ENCODE measurements at regions not wholly inside any gene's neighbourhood (a gene's known extent, or its start where the extent isn't known, plus 50 kb on each side); places are given as distances from the start of the nearest gene placed in this dataset.

GRCh38 chr4:111693758-111694157 is 451.5 kb upstream of the FAM241A start:
- H3K27ac ChIP-seq = no peak overlapping the region
- TF ChIP-seq, protein P1, sequence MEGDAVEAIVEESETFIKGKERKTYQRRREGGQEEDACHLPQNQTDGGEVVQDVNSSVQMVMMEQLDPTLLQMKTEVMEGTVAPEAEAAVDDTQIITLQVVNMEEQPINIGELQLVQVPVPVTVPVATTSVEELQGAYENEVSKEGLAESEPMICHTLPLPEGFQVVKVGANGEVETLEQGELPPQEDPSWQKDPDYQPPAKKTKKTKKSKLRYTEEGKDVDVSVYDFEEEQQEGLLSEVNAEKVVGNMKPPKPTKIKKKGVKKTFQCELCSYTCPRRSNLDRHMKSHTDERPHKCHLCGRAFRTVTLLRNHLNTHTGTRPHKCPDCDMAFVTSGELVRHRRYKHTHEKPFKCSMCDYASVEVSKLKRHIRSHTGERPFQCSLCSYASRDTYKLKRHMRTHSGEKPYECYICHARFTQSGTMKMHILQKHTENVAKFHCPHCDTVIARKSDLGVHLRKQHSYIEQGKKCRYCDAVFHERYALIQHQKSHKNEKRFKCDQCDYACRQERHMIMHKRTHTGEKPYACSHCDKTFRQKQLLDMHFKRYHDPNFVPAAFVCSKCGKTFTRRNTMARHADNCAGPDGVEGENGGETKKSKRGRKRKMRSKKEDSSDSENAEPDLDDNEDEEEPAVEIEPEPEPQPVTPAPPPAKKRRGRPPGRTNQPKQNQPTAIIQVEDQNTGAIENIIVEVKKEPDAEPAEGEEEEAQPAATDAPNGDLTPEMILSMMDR (IDR thresholded peaks at IDR 0.05) = no peak
- H3K4me3 ChIP-seq = no peak overlapping the region
- no peak for FAIRE-seq
- ATAC-seq = no peak
- intact Hi-C loops (cut with DNase I) = no loop called here
- 44 to 60% methylated on average over 2 of the region's 2 CpGs for WGBS, 2 donors
- H3K27me3 ChIP-seq = peaks cover 0 to 7% (median 0%) of the 10 kb centered on the region in 4 donors
- H3K4me1 ChIP-seq = peaks cover 0 to 4% (median 3%) of the 10 kb centered on the region in 3 donors
- H3K9me3 ChIP-seq = no peaks in the 10 kb centered on the region
- no peaks in the 10 kb centered on the region for H3K36me3 ChIP-seq
- no peak for DNase-seq

DNA sequence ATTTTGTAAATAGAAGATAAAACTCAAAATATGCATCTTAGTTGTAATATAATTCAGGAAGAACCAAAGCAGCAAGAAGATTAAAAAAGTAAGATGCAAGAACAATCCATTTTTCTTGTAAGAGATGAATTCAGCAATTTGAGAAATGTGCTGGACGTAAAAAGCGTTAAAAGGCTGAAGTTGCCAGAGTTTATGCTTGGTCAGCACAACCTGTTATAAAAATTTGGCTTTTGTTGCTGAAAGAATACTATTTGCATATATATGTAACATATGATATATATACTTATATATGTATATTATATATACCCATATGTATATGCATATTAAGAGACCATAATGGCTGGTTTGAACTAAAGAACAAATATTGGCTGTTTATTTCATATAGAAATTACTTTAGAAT is 449.6 kb upstream of the FAM241A start:
- no peak for FAIRE-seq

GRCh38 chr4:111696505-111696904 is 448.7 kb upstream of the FAM241A start:
- no peak for ATAC-seq
- Histone ChIP-seq H3K36me3 (no peaks in the 10 kb centered on the region), H3K4me1 (no peaks in the 10 kb centered on the region), H3K9me3 (no peaks in the 10 kb centered on the region), H3K27ac (no peak overlapping the region), H3K27me3 (peaks cover 0 to 7% (median 0%) of the 10 kb centered on the region in 4 donors), H3K4me3 (no peak overlapping the region)
- intact Hi-C loops (cut with DNase I) = no loop called here
- 16 to 24% methylated on average over 2 of the region's 2 CpGs for WGBS, 2 donors
- DNase-seq = no peak
- TF ChIP-seq, protein P1 (IDR thresholded peaks at IDR 0.05) = no peak
- FAIRE-seq = no peak

More for the DNA sequence above, 449.6 kb upstream of the FAM241A start:
- WGBS, 2 donors = 82 to 98% methylated on average over 2 of the region's 2 CpGs
- Histone ChIP-seq H3K27me3 (peaks cover 0 to 7% (median 0%) of the 10 kb centered on the region in 4 donors), H3K4me1 (no peaks in the 10 kb centered on the region), H3K36me3 (no peaks in the 10 kb centered on the region), H3K9me3 (no peaks in the 10 kb centered on the region), H3K27ac (no peak overlapping the region), H3K4me3 (no peak overlapping the region)
- DNase-seq = no peak
- intact Hi-C loops (cut with DNase I) = no loop called here
- TF ChIP-seq, protein P1 (IDR thresholded peaks at IDR 0.05) = no peak
- no peak for ATAC-seq

GRCh38 chr4:111697176-111697942 is 447.9 kb upstream of the FAM241A start:
- no peaks in the 10 kb centered on the region for H3K9me3 ChIP-seq
- no peak overlapping the region for H3K27ac ChIP-seq
- no peak overlapping the region for H3K4me3 ChIP-seq
- TF ChIP-seq, protein P1 (IDR thresholded peaks at IDR 0.05) = no peak
- no peaks in the 10 kb centered on the region for H3K4me1 ChIP-seq
- peaks cover 0 to 7% (median 0%) of the 10 kb centered on the region in 4 donors for H3K27me3 ChIP-seq
- intact Hi-C loops (cut with DNase I) = no loop called here
- 17 to 18% methylated on average over 2 of the region's 2 CpGs for WGBS, 2 donors
- FAIRE-seq (no peak), ATAC-seq (no peak), DNase-seq (no peak)
- H3K36me3 ChIP-seq = no peaks in the 10 kb centered on the region

- Histone ChIP-seq H3K4me1 (no peaks in the 10 kb centered on the region), H3K4me3 (no peak overlapping the region), H3K36me3 (no peaks in the 10 kb centered on the region), H3K27ac (no peak overlapping the region), H3K27me3 (peaks cover 0 to 7% (median 0%) of the 10 kb centered on the region in 4 donors), H3K9me3 (no peaks in the 10 kb centered on the region)
- intact Hi-C loops (cut with DNase I) = no loop called here
- no peak for ATAC-seq
- no peak for FAIRE-seq
- TF ChIP-seq, protein P1 (IDR thresholded peaks at IDR 0.05) = no peak
- no peak for DNase-seq
These were observed 446.9 kb upstream of the FAM241A start for GRCh38 chr4:111698361-111698760.
